ENCODE measurements at regions not wholly inside any gene's neighbourhood (a gene's known extent, or its start where the extent isn't known, plus 50 kb on each side); places are given as distances from the start of the nearest gene placed in this dataset.

DNA sequence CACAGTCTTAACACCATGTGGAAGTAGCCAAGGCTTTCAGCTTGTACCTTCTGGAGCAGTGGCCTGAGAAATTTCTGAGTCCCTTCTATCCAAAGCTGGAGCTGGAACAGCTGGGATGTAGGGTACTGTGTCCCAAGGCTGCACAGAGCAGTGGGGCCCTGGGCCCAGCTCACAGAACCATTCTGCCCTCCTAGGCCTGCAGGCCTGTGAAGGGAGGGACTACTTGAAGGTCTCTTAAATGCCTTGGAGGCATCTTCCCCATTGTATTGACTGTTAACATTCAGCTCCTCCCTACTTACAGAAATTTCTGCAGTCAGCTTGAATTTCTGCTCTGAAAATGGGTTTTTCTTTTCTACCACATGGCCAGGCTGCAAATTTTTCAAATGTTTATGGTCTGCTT is 156.5 kb upstream of the MANEA start:
- H3K36me3 Mint-ChIP-seq (ENCODE audit: low read depth), result no peaks in the 10 kb centered on the region
- no peaks in the 10 kb centered on the region for H3K4me1 Mint-ChIP-seq (ENCODE audit: low read depth)
- H3K27me3 Mint-ChIP-seq (ENCODE audit: insufficient read depth), result no peaks in the 10 kb centered on the region
- H3K27ac Mint-ChIP-seq, result no peak overlapping the region
- H3K9me3 Mint-ChIP-seq, result peaks cover 37% of the 10 kb centered on the region
- DNase-seq, result no peak
- H3K4me3 Mint-ChIP-seq, result no peak overlapping the region
- TF ChIP-seq, protein P1, sequence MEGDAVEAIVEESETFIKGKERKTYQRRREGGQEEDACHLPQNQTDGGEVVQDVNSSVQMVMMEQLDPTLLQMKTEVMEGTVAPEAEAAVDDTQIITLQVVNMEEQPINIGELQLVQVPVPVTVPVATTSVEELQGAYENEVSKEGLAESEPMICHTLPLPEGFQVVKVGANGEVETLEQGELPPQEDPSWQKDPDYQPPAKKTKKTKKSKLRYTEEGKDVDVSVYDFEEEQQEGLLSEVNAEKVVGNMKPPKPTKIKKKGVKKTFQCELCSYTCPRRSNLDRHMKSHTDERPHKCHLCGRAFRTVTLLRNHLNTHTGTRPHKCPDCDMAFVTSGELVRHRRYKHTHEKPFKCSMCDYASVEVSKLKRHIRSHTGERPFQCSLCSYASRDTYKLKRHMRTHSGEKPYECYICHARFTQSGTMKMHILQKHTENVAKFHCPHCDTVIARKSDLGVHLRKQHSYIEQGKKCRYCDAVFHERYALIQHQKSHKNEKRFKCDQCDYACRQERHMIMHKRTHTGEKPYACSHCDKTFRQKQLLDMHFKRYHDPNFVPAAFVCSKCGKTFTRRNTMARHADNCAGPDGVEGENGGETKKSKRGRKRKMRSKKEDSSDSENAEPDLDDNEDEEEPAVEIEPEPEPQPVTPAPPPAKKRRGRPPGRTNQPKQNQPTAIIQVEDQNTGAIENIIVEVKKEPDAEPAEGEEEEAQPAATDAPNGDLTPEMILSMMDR (IDR thresholded peaks at IDR 0.05), result no peak

DNA sequence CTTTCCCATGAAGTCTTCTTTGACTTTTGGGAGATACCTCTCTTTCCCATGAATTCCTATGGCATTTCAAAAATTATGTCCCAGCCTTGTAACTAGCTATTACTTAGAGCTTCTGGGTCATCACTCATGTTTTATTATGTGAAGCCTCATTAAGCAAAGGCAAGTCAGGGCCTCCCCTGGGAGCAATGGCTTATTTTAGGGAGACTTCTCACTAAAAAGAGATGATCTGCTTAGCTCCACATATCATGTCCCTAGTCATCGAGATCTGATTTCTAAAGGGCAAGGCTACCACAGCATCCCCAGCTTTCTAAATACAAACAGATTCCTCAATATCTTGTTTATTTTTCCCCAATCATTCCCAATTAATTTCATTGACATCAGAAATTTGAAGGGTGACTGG is 154.0 kb upstream of the MANEA start:
- no peak overlapping the region for H3K27ac Mint-ChIP-seq
- H3K4me3 Mint-ChIP-seq, result no peak overlapping the region
- peaks cover 37% of the 10 kb centered on the region for H3K9me3 Mint-ChIP-seq
- no peaks in the 10 kb centered on the region for H3K36me3 Mint-ChIP-seq (ENCODE audit: low read depth)
- DNase-seq, result no peak
- H3K27me3 Mint-ChIP-seq (ENCODE audit: insufficient read depth), result no peaks in the 10 kb centered on the region
- H3K4me1 Mint-ChIP-seq (ENCODE audit: low read depth), result no peaks in the 10 kb centered on the region
- TF ChIP-seq, protein P1 (IDR thresholded peaks at IDR 0.05), result no peak

DNA sequence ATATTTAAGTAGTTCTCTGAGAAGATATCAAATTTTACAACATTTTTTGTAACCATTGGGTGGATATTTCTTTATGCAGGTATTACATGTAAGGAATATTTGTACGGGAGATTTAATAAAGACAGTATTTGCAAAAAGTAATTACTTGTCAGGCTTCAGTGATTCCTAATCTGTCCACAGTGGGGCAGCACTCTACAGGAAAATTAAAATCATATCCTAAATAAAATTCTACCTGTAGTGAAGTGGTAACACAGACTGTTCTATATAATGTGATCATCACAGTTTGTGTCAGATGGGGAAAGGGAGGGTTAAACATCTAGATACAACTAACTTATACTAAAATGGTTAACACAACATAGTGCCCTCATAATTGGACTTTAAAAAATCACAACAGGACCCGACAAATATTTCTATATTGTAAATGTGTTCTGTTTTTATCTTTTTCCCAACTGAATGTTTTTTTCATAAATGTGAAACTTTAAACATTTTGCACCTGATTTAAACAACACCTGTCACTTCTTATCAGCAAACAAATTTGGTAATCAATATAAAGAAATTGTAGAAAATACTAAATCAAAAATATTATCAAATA is 145.6 kb upstream of the MANEA start:
- Mint-ChIP-seq H3K27me3 (ENCODE audit: insufficient read depth) (no peaks in the 10 kb centered on the region), H3K27ac (no peak overlapping the region), H3K4me1 (ENCODE audit: low read depth) (no peaks in the 10 kb centered on the region), H3K36me3 (ENCODE audit: low read depth) (no peaks in the 10 kb centered on the region), H3K9me3 (no peaks in the 10 kb centered on the region), H3K4me3 (no peak overlapping the region)
- peak; percentile 5 for DNase-seq
- TF ChIP-seq, protein P1 (IDR thresholded peaks at IDR 0.05), result peak; percentile 85

DNA sequence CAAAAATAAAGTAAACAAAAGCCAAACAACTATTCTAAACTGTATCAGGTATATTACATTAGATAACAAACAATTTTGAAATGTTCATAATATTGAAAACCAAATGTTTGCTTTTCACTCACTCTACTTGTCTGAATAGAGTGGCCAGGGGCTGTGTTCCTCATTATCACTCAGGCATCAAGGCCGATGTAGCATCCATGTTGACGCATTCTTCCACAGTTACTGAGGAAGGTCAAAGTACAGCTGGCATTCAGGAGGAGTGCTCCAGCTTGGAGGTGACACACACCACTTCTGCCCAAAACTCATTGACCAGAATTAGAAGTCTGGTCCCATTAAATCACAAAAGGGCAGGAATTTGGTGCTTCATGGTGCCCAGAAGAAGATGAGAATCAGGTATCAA is 137.6 kb upstream of the MANEA start:
- DNase-seq, result no peak
- Mint-ChIP-seq H3K4me1 (ENCODE audit: low read depth) (no peaks in the 10 kb centered on the region), H3K36me3 (ENCODE audit: low read depth) (no peaks in the 10 kb centered on the region), H3K9me3 (no peaks in the 10 kb centered on the region), H3K4me3 (no peak overlapping the region), H3K27ac (no peak overlapping the region), H3K27me3 (ENCODE audit: insufficient read depth) (no peaks in the 10 kb centered on the region)
- TF ChIP-seq, protein P1 (IDR thresholded peaks at IDR 0.05), result no peak

DNA sequence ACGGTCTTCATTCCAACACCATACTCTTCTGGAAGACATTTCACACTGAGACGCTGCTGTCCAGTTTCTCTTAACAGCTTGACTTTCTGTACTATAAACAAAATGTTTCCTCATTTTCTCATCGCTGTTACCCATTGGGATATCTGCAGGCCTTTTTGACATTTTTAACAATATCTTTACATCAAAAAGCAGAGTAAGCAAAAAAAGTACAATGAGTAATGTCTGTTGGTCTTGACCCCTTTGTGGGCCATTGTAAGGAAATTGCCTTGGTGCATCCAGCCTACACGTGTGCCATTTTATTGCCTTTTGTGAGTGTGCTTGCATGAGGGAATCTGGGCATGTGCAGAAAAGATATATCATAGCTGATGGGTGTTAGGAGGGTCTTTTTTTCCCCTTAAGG is 129.1 kb upstream of the MANEA start:
- peaks cover 25% of the 10 kb centered on the region for H3K9me3 Mint-ChIP-seq
- TF ChIP-seq, protein P1 (IDR thresholded peaks at IDR 0.05), result no peak
- no peak overlapping the region for H3K4me3 Mint-ChIP-seq
- no peaks in the 10 kb centered on the region for H3K36me3 Mint-ChIP-seq (ENCODE audit: low read depth)
- no peak for DNase-seq
- no peak overlapping the region for H3K27ac Mint-ChIP-seq
- H3K27me3 Mint-ChIP-seq (ENCODE audit: insufficient read depth), result no peaks in the 10 kb centered on the region
- H3K4me1 Mint-ChIP-seq (ENCODE audit: low read depth), result no peaks in the 10 kb centered on the region

DNA sequence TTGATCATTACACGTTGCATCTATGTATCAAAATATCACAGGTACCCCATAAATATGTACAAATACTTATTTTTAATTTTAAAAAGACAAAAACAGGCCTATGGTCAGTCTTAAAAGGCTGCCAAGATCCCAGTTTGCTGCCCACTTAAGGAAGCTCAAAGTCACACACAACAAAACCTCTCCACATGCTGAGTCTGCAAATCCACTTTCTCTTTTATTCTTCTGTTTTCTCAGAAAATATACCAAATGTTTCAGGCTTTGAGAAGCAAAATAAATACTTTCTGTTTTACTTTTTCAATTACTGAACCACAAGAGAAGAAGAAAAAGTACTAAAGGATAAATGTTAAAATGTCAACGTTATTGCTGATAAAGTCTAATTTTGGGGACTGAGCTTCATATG is 107.8 kb upstream of the MANEA start:
- Mint-ChIP-seq H3K4me3 (no peak overlapping the region), H3K27me3 (ENCODE audit: insufficient read depth) (no peaks in the 10 kb centered on the region), H3K27ac (no peak overlapping the region), H3K9me3 (peaks cover 23% of the 10 kb centered on the region), H3K36me3 (ENCODE audit: low read depth) (no peaks in the 10 kb centered on the region), H3K4me1 (ENCODE audit: low read depth) (no peaks in the 10 kb centered on the region)
- DNase-seq, result no peak
- TF ChIP-seq, protein P1 (IDR thresholded peaks at IDR 0.05), result no peak
